ENCODE measurements at regions not wholly inside any gene's neighbourhood (a gene's known extent, or its start where the extent isn't known, plus 50 kb on each side); places are given as distances from the start of the nearest gene placed in this dataset.

GRCh38 chr18:30684825-30685481 is 357.6 kb downstream of the DSC3 start:
- H4K91ac ChIP-seq (ENCODE audit: insufficient read length, low read depth, low read length) = no peak overlapping the region
- H2BK20ac ChIP-seq (ENCODE audit: low read depth, low read length, poor library complexity, severe bottlenecking) = no peak overlapping the region
- no peak overlapping the region for H3K4ac ChIP-seq (ENCODE audit: low read depth, low read length)
- no peaks in the 10 kb centered on the region for H3K9me3 ChIP-seq (ENCODE audit: control insufficient read depth, low read depth, low read length)
- H3K36me3 Mint-ChIP-seq (ENCODE audit: insufficient read depth in 1 of 3, low read depth in 3 of 3) = no peaks in the 10 kb centered on the region
- no peak overlapping the region for H2BK120ac ChIP-seq (ENCODE audit: low read depth, low read length, poor library complexity, severe bottlenecking)
- H2AFZ ChIP-seq (ENCODE audit: low read length) = no peak overlapping the region
- no peak overlapping the region for H3T11ph ChIP-seq (ENCODE audit: low read length)
- H2BK12ac ChIP-seq (ENCODE audit: insufficient read length, low read depth, low read length) = no peak overlapping the region
- H3K9ac ChIP-seq (ENCODE audit: extremely low read depth, insufficient read length, low read length) = no peak overlapping the region
- H3K23me2 ChIP-seq (ENCODE audit: insufficient read length, low read depth, low read length, poor library complexity, severe bottlenecking) = no peaks in the 10 kb centered on the region
- H3K56ac ChIP-seq (ENCODE audit: insufficient read length, low read depth, low read length) = no peak overlapping the region
- no peak overlapping the region for H3K4me3 Mint-ChIP-seq
- no peak overlapping the region for H4K5ac ChIP-seq (ENCODE audit: insufficient read length, low read depth, low read length)
- H2BK15ac ChIP-seq (ENCODE audit: low read depth, low read length) = no peak overlapping the region
- H3K23ac ChIP-seq (ENCODE audit: insufficient read length, low read depth, low read length) = no peak overlapping the region
- no CpG with 5 or more reads among the region's 3 CpGs for WGBS (ENCODE audit: extremely low coverage, insufficient read length, low lambda C conversion rate)
- H3K9me3 Mint-ChIP-seq = no peaks in the 10 kb centered on the region
- no peak overlapping the region for H2BK5ac ChIP-seq (ENCODE audit: insufficient read length, low read length)
- no peak overlapping the region for H3K27ac ChIP-seq (ENCODE audit: insufficient read length, low read depth, low read length)
- no peak overlapping the region for H3K18ac ChIP-seq (ENCODE audit: insufficient read length, low read depth, low read length)
- no peak overlapping the region for H3K4me2 ChIP-seq (ENCODE audit: insufficient read depth, insufficient read length, low read length)
- no peaks in the 10 kb centered on the region for H3K27me3 ChIP-seq (ENCODE audit: insufficient read depth, low read length)
- H4K8ac ChIP-seq (replicated peaks; ENCODE audit: insufficient read length, low read depth, low read length) = no peak overlapping the region
- no peaks in the 10 kb centered on the region for H3K27me3 Mint-ChIP-seq (ENCODE audit: low read depth)
- peak; percentile 36 for DNase-seq
- peaks cover 3% of the 10 kb centered on the region in 2 experiments; a peak in 1 of 4 replicates for H3K4me1 Mint-ChIP-seq
- H3K79me2 ChIP-seq (ENCODE audit: insufficient read depth, low read length) = no peaks in the 10 kb centered on the region
- no peaks in the 10 kb centered on the region for H3K79me1 ChIP-seq (ENCODE audit: insufficient read depth, low read depth, low read length, poor library complexity, severe bottlenecking)
- H3K14ac ChIP-seq (ENCODE audit: insufficient read depth, low read length) = no peak overlapping the region
- H2AK5ac ChIP-seq (ENCODE audit: insufficient read length, low read length) = no peak overlapping the region
- TF ChIP-seq CTCF (conservative IDR thresholded peaks at IDR 0.05) = no peak
- no peaks in the 10 kb centered on the region for H4K20me1 ChIP-seq (ENCODE audit: control insufficient read depth, insufficient read depth, insufficient read length)
- no peaks in the 10 kb centered on the region; the same call in 1 of the 2 replicates for H3K4me1 ChIP-seq (ENCODE audit: insufficient read depth, low read length)
- no peak overlapping the region for H3K27ac Mint-ChIP-seq
